ENCODE measurements at regions not wholly inside any gene's neighbourhood (a gene's known extent, or its start where the extent isn't known, plus 50 kb on each side); places are given as distances from the start of the nearest gene placed in this dataset.

DNA sequence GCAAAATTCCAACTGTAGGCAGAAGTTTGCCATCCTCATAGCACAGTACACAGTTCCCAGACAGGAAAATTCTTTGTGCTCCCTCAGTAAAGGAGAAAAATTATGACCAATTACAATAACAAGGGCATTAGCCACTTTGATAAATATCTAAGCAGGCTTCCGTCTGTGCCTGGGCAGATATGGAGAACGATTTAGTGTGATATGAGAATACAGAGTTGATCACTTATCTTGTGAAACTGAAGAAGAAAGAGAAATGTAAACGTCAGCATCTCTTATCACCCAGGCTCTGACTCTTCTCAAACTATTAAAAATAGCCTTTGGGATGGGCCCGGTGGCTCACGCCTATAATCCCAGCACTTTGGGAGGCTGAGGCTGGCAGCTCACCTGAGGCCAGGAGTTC is 54.5 kb upstream of the TIAM1 start:
- Mint-ChIP-seq H3K36me3 (ENCODE audit: insufficient read depth, unreplicated experiment) (peaks cover 6% of the 10 kb centered on the region), H3K27me3 (ENCODE audit: insufficient read depth, unreplicated experiment) (no peaks in the 10 kb centered on the region), H3K27ac (ENCODE audit: unreplicated experiment) (no peak overlapping the region), H3K4me1 (ENCODE audit: low read depth, unreplicated experiment) (no peaks in the 10 kb centered on the region), H3K4me3 (ENCODE audit: unreplicated experiment) (no peak overlapping the region), H3K9me3 (ENCODE audit: unreplicated experiment) (no peaks in the 10 kb centered on the region)
- no peak overlapping the region for H3K4me3 ChIP-seq (ENCODE audit: low read depth, low read length)
- CTCF ChIA-PET, result no interaction called here
- H3K27me3 ChIP-seq (replicated peaks; ENCODE audit: control insufficient read depth, insufficient read depth, low read length), result no peaks in the 10 kb centered on the region
- POLR2A ChIA-PET, result no interaction called here
- H3K36me3 ChIP-seq (ENCODE audit: control insufficient read depth, insufficient read depth, low read length), result no peaks in the 10 kb centered on the region
- no peaks in the 10 kb centered on the region for H3K9me3 ChIP-seq
- BruUV-seq (replicated peaks), result no TSS peak
- no peak for DNase-seq
- intact Hi-C loops (cut with micrococcal nuclease; ENCODE audit: unreplicated experiment), result no loop called here
- no peak for TF ChIP-seq CTCF (IDR thresholded peaks at IDR 0.05; ENCODE audit: insufficient read depth in 1 of 2, low read depth in 1 of 2, low read length in 1 of 2, severe bottlenecking in 1 of 2, unreplicated experiment in 1 of 2)
- H3K4me1 ChIP-seq, result no peaks in the 10 kb centered on the region

DNA sequence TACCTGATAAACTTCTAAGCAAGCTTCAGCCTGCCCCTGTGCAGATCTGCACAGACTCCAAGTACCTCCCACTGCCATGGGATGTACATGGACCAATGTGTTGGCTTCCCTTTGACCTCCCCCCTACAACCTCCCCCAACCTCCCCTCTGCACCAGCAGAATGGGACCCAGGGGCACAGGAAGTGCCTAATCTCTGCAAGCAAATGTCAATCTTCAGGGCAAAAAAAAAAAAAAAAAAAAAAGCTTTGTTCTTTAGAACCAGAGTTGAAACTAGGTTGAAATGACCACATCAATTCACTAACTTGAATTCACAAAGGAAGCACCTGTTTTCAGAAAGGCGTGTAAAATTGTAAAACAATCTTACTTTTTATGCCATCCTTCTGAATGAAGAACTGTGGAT is 53.9 kb upstream of the TIAM1 start:
- H3K27ac Mint-ChIP-seq (ENCODE audit: unreplicated experiment), result no peak overlapping the region
- H3K27me3 ChIP-seq (replicated peaks; ENCODE audit: control insufficient read depth, insufficient read depth, low read length), result no peaks in the 10 kb centered on the region
- H3K36me3 Mint-ChIP-seq (ENCODE audit: insufficient read depth, unreplicated experiment), result peaks cover 6% of the 10 kb centered on the region
- H3K27me3 Mint-ChIP-seq (ENCODE audit: insufficient read depth, unreplicated experiment), result no peaks in the 10 kb centered on the region
- no TSS peak for BruUV-seq (replicated peaks)
- TF ChIP-seq CTCF (IDR thresholded peaks at IDR 0.05; ENCODE audit: insufficient read depth in 1 of 2, low read depth in 1 of 2, low read length in 1 of 2, severe bottlenecking in 1 of 2, unreplicated experiment in 1 of 2), result no peak
- intact Hi-C loops (cut with micrococcal nuclease; ENCODE audit: unreplicated experiment), result no loop called here
- no peaks in the 10 kb centered on the region for H3K36me3 ChIP-seq (ENCODE audit: control insufficient read depth, insufficient read depth, low read length)
- H3K4me3 ChIP-seq (ENCODE audit: low read depth, low read length), result no peak overlapping the region
- CTCF ChIA-PET, result no interaction called here
- H3K4me1 ChIP-seq, result no peaks in the 10 kb centered on the region
- H3K4me3 Mint-ChIP-seq (ENCODE audit: unreplicated experiment), result no peak overlapping the region
- no peaks in the 10 kb centered on the region for H3K9me3 ChIP-seq
- no peaks in the 10 kb centered on the region for H3K4me1 Mint-ChIP-seq (ENCODE audit: low read depth, unreplicated experiment)
- H3K9me3 Mint-ChIP-seq (ENCODE audit: unreplicated experiment), result no peaks in the 10 kb centered on the region
- DNase-seq, result no peak
- POLR2A ChIA-PET, result no interaction called here

GRCh38 chr21:31397515-31397926 is 53.5 kb upstream of the TIAM1 start:
- BruUV-seq (replicated peaks), result no TSS peak
- H3K4me3 ChIP-seq (ENCODE audit: low read depth, low read length), result no peak overlapping the region
- H3K4me1 ChIP-seq, result no peaks in the 10 kb centered on the region
- intact Hi-C loops (cut with micrococcal nuclease; ENCODE audit: unreplicated experiment), result no loop called here
- Mint-ChIP-seq H3K27me3 (ENCODE audit: insufficient read depth, unreplicated experiment) (no peaks in the 10 kb centered on the region), H3K4me1 (ENCODE audit: low read depth, unreplicated experiment) (no peaks in the 10 kb centered on the region), H3K4me3 (ENCODE audit: unreplicated experiment) (no peak overlapping the region), H3K27ac (ENCODE audit: unreplicated experiment) (no peak overlapping the region), H3K9me3 (ENCODE audit: unreplicated experiment) (no peaks in the 10 kb centered on the region), H3K36me3 (ENCODE audit: insufficient read depth, unreplicated experiment) (peaks cover 6% of the 10 kb centered on the region)
- no peaks in the 10 kb centered on the region for H3K36me3 ChIP-seq (ENCODE audit: control insufficient read depth, insufficient read depth, low read length)
- no peak for TF ChIP-seq CTCF (IDR thresholded peaks at IDR 0.05; ENCODE audit: insufficient read depth in 1 of 2, low read depth in 1 of 2, low read length in 1 of 2, severe bottlenecking in 1 of 2, unreplicated experiment in 1 of 2)
- no peak for DNase-seq
- CTCF ChIA-PET, result no interaction called here
- no peaks in the 10 kb centered on the region for H3K27me3 ChIP-seq (replicated peaks; ENCODE audit: control insufficient read depth, insufficient read depth, low read length)
- H3K9me3 ChIP-seq, result no peaks in the 10 kb centered on the region
- POLR2A ChIA-PET, result no interaction called here

Data from Caco-2 (cell line).